GM12878 (cell line): ENCODE measurements at regions not wholly inside any gene's neighbourhood (a gene's known extent, or its start where the extent isn't known, plus 50 kb on each side); places are given as distances from the start of the nearest gene placed in this dataset.

Experiments used
- ATAC-seq: fragments of 200-7000 bp; cut with Tn5 transposase; 3 replicates; pipeline ENCODE4 v1.9.1; 2020; ENCODE audit warnings: mild to moderate bottlenecking, moderate library complexity
- BruUV-seq: library from RNA; stranded (reverse); fragments of 400-500 nt; replicated peaks from 2 replicates; lab custom pipeline; 2021; lab: Mats Ljungman, UMichigan
- CTCF ChIA-PET: fragments of 300-600 bp; sonication (Branson Sonifier 250); formaldehyde crosslinking; extraction: SDS; loops from one replicate; lab custom pipeline; 2021; ENCODE audit warnings: inconsistent platforms; lab: Yijun Ruan, JAX
- POLR2A ChIA-PET: fragments of 350-600 bp; formaldehyde crosslinking; extraction: SDS; loops from one replicate; lab custom pipeline; 2021; ENCODE audit warnings: inconsistent platforms; lab: Charles Lee
- RAD21 ChIA-PET: fragments of 300-600 bp; sonication (Branson Sonifier 250); formaldehyde crosslinking; loops from one replicate; lab custom pipeline; 2023; ENCODE audit warnings: antibody characterized with exemption; ENCODE audit not compliant: unreplicated experiment; lab: Charles Lee
- SMC1A ChIA-PET: fragments of 300-600 bp; sonication (Branson Sonifier 250); formaldehyde crosslinking; loops from one replicate; lab custom pipeline; 2023; ENCODE audit not compliant: unreplicated experiment, uncharacterized antibody; lab: Charles Lee
- DNase-seq: peaks from one replicate; pipeline ENCODE4 v3.0.0-alpha.2; 2011; ENCODE audit warnings: low read depth, low spot score
- FAIRE-seq: peaks from 3 replicates; lab custom pipeline; 2011; peaks lifted over from hg19 to GRCh38; lab: Jason Lieb, UNC
- H2AFZ ChIP-seq: 2 replicates; pipeline ENCODE4 v1.6.0; 2011; ENCODE audit warnings: low read depth, low read length, control low read depth; ENCODE audit not compliant: control insufficient read depth
- H3K27ac ChIP-seq: 2 replicates; pipeline ENCODE4 v1.5.1; 2011; ENCODE audit warnings: control low read depth; ENCODE audit not compliant: control insufficient read depth, insufficient read depth
- H3K27me3 ChIP-seq, 2 experiments: replicated peaks in 1 of 2; 2 replicates each; pipeline versions ENCODE4 v1.6.0 to v1.6.1; 2011; ENCODE audit warnings: low read length in 1 of 2; ENCODE audit not compliant: control insufficient read depth in 2 of 2, insufficient read depth in 2 of 2
- H3K36me3 ChIP-seq, 2 experiments: 2 replicates each; pipeline ENCODE4 v1.5.1; 2011; ENCODE audit warnings: low read length in 1 of 2; ENCODE audit not compliant: control insufficient read depth in 2 of 2, insufficient read depth in 2 of 2
- H3K4me1 ChIP-seq: 2 replicates; pipeline ENCODE4 v1.6.1; 2011; ENCODE audit warnings: mild to moderate bottlenecking, low read length, moderate library complexity, mixed read lengths; ENCODE audit not compliant: control insufficient read depth, insufficient read depth
- H3K4me2 ChIP-seq: 2 replicates; pipeline ENCODE4 v1.6.0; 2011; ENCODE audit warnings: control low read depth; ENCODE audit not compliant: control insufficient read depth, insufficient read depth
- H3K4me3 ChIP-seq: fragments of 200-600 bp; sonication (generic); 2 replicates; pipeline ENCODE4 v1.5.1; 2016
- H3K79me2 ChIP-seq: 2 replicates; pipeline ENCODE4 v1.6.0; 2011; ENCODE audit warnings: low read length; ENCODE audit not compliant: control insufficient read depth, insufficient read depth
- H3K9ac ChIP-seq: 2 replicates; pipeline ENCODE4 v1.8.0; 2011; ENCODE audit warnings: low read length, control low read depth, mixed read lengths; ENCODE audit not compliant: control insufficient read depth, insufficient read depth
- H3K9me3 ChIP-seq: replicated peaks from 3 replicates; pipeline ENCODE4 v1.5.1; 2011; ENCODE audit warnings: mild to moderate bottlenecking, low read length; ENCODE audit not compliant: control insufficient read depth, insufficient read depth
- H4K20me1 ChIP-seq: 2 replicates; pipeline ENCODE4 v1.6.0; 2011; ENCODE audit not compliant: control insufficient read depth, insufficient read depth
- ASH2L ChIP-seq: fragments of 300-600, 200-600 bp; sonication (generic); IDR thresholded peaks from 2 replicates; pipeline ENCODE4 v1.6.1; 2017; ENCODE audit warnings: low read depth, mild to moderate bottlenecking, borderline replicate concordance
- BRCA1 ChIP-seq: IDR thresholded peaks from 2 replicates; pipeline ENCODE4 v1.6.1; 2011; ENCODE audit warnings: low read depth, low read length, improper control_type of control experiment
- FOXK2 ChIP-seq: fragments of 450-650 bp; IDR thresholded peaks from 2 replicates; pipeline ENCODE4 v1.6.1; 2017; ENCODE audit warnings: mild to moderate bottlenecking, moderate library complexity
- HCFC1 ChIP-seq: fragments of 150-350 bp; IDR thresholded peaks from 2 replicates; pipeline ENCODE4 v1.6.1; 2014; ENCODE audit warnings: low read length
- MEF2B ChIP-seq: fragments of 450-650 bp; IDR thresholded peaks from 2 replicates; pipeline ENCODE4 v1.6.1; 2018; ENCODE audit warnings: mild to moderate bottlenecking, moderate library complexity; ENCODE audit not compliant: partially characterized antibody, poor library complexity, severe bottlenecking
- MTA3 ChIP-seq: IDR thresholded peaks from 2 replicates; pipeline ENCODE4 v1.6.1; 2012; ENCODE audit warnings: low read length, inconsistent platforms, borderline replicate concordance
- NFIC ChIP-seq: IDR thresholded peaks from 2 replicates; pipeline ENCODE4 v1.6.1; 2012; ENCODE audit warnings: low read depth, mild to moderate bottlenecking, inconsistent platforms, low read length, moderate library complexity
- NFXL1 ChIP-seq: fragments of 450-650 bp; IDR thresholded peaks from 2 replicates; pipeline ENCODE4 v1.6.1; 2017; ENCODE audit warnings: antibody characterized with exemption, mild to moderate bottlenecking, borderline replicate concordance
- NFYA ChIP-seq: IDR thresholded peaks from 2 replicates; pipeline ENCODE4 v1.6.1; 2011; ENCODE audit warnings: low read depth, mild to moderate bottlenecking, low read length, improper control_type of control experiment, borderline replicate concordance
- NR2C1 ChIP-seq: fragments of 450-650 bp; IDR thresholded peaks from 2 replicates; pipeline ENCODE4 v1.6.1; 2017; ENCODE audit warnings: antibody characterized with exemption, mild to moderate bottlenecking, moderate library complexity
- POLR2AphosphoS5 ChIP-seq: IDR thresholded peaks from 2 replicates; pipeline ENCODE4 v1.6.1; 2011; ENCODE audit warnings: mild to moderate bottlenecking, low read length, inconsistent platforms
- SRF ChIP-seq, 2 experiments: IDR thresholded peaks; 2 replicates each; pipeline ENCODE4 v1.6.1; 2011; ENCODE audit warnings: low read depth in 2 of 2, low read length in 2 of 2, mild to moderate bottlenecking in 1 of 2, moderate library complexity in 1 of 2
- TCF3 ChIP-seq: IDR thresholded peaks from 2 replicates; pipeline ENCODE4 v1.6.1; 2012; ENCODE audit warnings: low read depth, mild to moderate bottlenecking, low read length, borderline replicate concordance; ENCODE audit not compliant: insufficient read depth
- ZNF24 ChIP-seq: fragments of 450-650 bp; IDR thresholded peaks from 2 replicates; pipeline ENCODE4 v1.6.1; 2017; ENCODE audit warnings: antibody characterized with exemption, mild to moderate bottlenecking
- WGBS: methylation state at CpG from one replicate; pipeline ENCODE4 v1.1.6; 2016; ENCODE audit warnings: low lambda C conversion rate; ENCODE audit not compliant: insufficient replicate concordance, insufficient coverage; ENCODE audit errors: missing lambda C conversion rate; 5-methylcytosine and 5-hydroxymethylcytosine counted together
- in situ Hi-C: fragments of 300-500 bp; cut with MboI; formaldehyde crosslinking; loops from 9 replicates; pipeline ENCODE4 v1.14.3; 2018; ENCODE audit warnings: mixed read lengths
- intact Hi-C: fragments of 100-400 bp; cut with micrococcal nuclease; formaldehyde crosslinking; loops from one replicate; pipeline ENCODE4 v1.14.2; 2022; ENCODE audit not compliant: unreplicated experiment
- TF ChIP-seq, protein P1 (sequence below): fragments of 450-650 bp; IDR thresholded peaks from 2 replicates; pipeline ENCODE4 v1.6.1; 2016; ENCODE audit warnings: mild to moderate bottlenecking
- TF ChIP-seq, protein P2 (sequence below): fragments of 450-650 bp; conservative IDR thresholded peaks from 2 replicates; pipeline ENCODE4 v1.6.1; 2017; ENCODE audit warnings: mild to moderate bottlenecking, moderate library complexity

DNA sequence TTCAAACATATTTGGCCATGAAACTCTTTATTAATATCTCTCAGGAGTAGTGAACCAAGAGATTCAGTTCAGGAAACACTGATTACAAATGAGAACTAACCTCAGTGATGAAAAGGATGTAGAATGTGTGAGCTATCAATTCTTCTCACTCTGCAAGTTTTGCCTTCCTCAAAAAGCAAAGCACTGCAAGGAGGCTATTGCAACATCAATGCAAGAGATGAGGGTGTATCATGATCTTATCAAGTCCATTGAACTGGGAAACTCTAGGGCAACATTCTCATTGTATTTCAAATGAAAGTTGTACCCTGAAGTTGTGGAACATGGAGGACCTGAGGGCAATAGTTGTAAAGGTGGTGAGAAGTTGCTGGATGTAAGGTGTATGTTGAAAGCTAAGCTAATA is 56.4 kb upstream of the VEGFC start:
- Histone ChIP-seq H3K27ac (no peak overlapping the region), H4K20me1 (no peaks in the 10 kb centered on the region), H3K36me3 (no peaks in the 10 kb centered on the region), H3K4me1 (no peaks in the 10 kb centered on the region), H2AFZ (no peak overlapping the region), H3K9me3 (no peaks in the 10 kb centered on the region), H3K79me2 (no peaks in the 10 kb centered on the region), H3K4me2 (no peak overlapping the region), H3K9ac (no peak overlapping the region), H3K27me3 (no peaks in the 10 kb centered on the region), H3K4me3 (no peak overlapping the region)
- FAIRE-seq = no peak
- ChIA-PET RAD21 (no interaction called here), SMC1A (no interaction called here), POLR2A (no interaction called here), CTCF (no interaction called here)
- in situ Hi-C loops (no loop called here), intact Hi-C loops (no loop called here)
- BruUV-seq = no TSS peak
- ATAC-seq = no peak
- DNase-seq = no peak
- TF ChIP-seq HCFC1 (no peak), FOXK2 (no peak), ZNF24 (no peak), NFYA (no peak), MEF2B (no peak)

- ATAC-seq = no peak
- Histone ChIP-seq H3K36me3 (no peaks in the 10 kb centered on the region), H3K9me3 (no peaks in the 10 kb centered on the region), H3K27ac (no peak overlapping the region), H4K20me1 (no peaks in the 10 kb centered on the region), H3K4me2 (no peak overlapping the region), H3K4me1 (no peaks in the 10 kb centered on the region), H2AFZ (no peak overlapping the region), H3K9ac (no peak overlapping the region), H3K79me2 (no peaks in the 10 kb centered on the region), H3K4me3 (no peak overlapping the region), H3K27me3 (no peaks in the 10 kb centered on the region)
- POLR2A ChIA-PET = no interaction called here
- CTCF ChIA-PET = no interaction called here
- no peak for TF ChIP-seq NR2C1
- TF ChIP-seq, protein P1, sequence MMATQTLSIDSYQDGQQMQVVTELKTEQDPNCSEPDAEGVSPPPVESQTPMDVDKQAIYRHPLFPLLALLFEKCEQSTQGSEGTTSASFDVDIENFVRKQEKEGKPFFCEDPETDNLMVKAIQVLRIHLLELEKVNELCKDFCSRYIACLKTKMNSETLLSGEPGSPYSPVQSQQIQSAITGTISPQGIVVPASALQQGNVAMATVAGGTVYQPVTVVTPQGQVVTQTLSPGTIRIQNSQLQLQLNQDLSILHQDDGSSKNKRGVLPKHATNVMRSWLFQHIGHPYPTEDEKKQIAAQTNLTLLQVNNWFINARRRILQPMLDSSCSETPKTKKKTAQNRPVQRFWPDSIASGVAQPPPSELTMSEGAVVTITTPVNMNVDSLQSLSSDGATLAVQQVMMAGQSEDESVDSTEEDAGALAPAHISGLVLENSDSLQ = no peak
- no peak for TF ChIP-seq NFXL1
- TF ChIP-seq, protein P2, sequence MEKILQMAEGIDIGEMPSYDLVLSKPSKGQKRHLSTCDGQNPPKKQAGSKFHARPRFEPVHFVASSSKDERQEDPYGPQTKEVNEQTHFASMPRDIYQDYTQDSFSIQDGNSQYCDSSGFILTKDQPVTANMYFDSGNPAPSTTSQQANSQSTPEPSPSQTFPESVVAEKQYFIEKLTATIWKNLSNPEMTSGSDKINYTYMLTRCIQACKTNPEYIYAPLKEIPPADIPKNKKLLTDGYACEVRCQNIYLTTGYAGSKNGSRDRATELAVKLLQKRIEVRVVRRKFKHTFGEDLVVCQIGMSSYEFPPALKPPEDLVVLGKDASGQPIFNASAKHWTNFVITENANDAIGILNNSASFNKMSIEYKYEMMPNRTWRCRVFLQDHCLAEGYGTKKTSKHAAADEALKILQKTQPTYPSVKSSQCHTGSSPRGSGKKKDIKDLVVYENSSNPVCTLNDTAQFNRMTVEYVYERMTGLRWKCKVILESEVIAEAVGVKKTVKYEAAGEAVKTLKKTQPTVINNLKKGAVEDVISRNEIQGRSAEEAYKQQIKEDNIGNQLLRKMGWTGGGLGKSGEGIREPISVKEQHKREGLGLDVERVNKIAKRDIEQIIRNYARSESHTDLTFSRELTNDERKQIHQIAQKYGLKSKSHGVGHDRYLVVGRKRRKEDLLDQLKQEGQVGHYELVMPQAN = no peak
- no peak for TF ChIP-seq ASH2L
- TF ChIP-seq POLR2AphosphoS5 = no peak
- TF ChIP-seq NFIC = no peak
- no peak for TF ChIP-seq SRF (IDR thresholded peaks at IDR 0.05; ENCODE audit: low read depth in 2 of 2, low read length in 2 of 2)
- TF ChIP-seq TCF3 = no peak
- no peak for TF ChIP-seq MTA3
- TF ChIP-seq BRCA1 = no peak
- RAD21 ChIA-PET = no interaction called here
- no peak for DNase-seq
- FAIRE-seq = no peak
- no TSS peak for BruUV-seq
- WGBS = 21% methylated on average over 2 of the region's 2 CpGs
- intact Hi-C loops = no loop called here
- SMC1A ChIA-PET = no interaction called here
- in situ Hi-C loops = no loop called here
These were observed 57.7 kb upstream of the VEGFC start for GRCh38 chr4:176850436-176850835.
